AML-193 (cell line): ENCODE measurements at regions not wholly inside any gene's neighbourhood (a gene's known extent, or its start where the extent isn't known, plus 50 kb on each side); places are given as distances from the start of the nearest gene placed in this dataset.
"Not testable (repeated sequence)": the region's sequence is repeated elsewhere in the genome, so short reads cannot be mapped to it uniquely, and the experiment has no call there.

Experiments
- DNase-seq, 2 experiments: peaks; one replicate each; lab custom pipeline; 2025; lab: John Stamatoyannopoulos, UW

DNA sequence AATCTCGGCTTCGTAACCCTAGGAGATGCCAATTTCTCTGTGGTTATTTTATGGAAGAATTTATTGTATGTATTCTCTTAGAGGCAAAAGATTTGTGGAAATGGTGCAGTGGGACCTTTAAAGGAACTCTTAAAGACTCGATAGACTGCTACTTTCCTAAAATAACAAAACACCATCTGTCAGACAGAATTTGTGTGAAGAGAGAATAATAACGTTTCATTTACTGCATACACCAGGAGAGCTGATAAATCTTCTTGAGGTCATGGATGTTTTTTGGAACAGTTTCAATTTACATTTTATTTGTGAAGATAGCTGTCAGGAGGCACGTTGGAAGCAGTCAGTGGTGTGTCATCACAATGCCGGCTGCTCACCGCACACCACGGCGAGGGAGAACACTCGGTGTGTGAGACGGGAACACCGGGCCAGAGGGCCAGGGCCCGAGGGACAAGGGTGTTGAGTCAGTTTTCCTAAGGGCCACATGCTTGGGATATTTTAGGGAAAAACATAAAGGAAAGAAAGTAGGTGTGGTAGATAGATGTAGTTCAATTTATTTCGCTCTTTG lies 1681.0 kb upstream of the DDX18 start:
- DNase-seq = no peak

- DNase-seq = no peak
Observed at GRCh38 chr2:116141891-116142474, 1672.5 kb upstream of the DDX18 start.

GRCh38 chr2:116142644-116143227 lies 1671.8 kb upstream of the DDX18 start:
- DNase-seq = no peak

DNA sequence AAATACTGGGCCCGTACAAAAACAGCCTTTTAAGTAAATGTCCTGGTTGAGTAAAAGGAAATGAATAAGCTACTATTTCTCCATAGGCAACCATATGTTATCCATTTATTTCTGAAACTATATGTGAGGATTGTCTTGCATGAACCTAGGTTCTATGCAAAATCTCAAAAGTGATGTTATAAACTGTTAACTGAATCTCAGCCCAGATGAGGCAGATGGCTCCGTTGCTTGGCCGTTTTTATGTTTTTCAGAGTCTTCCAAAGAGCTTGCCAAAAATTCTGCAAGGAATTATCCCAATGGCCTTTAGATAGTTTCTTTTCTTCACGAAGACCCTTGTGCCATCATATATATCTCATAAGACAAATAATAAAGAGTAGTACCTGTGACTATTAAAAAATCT lies 1669.5 kb upstream of the DDX18 start:
- DNase-seq = no peak

- DNase-seq = no peak
Observed at GRCh38 chr2:116148361-116148760, 1666.1 kb upstream of the DDX18 start.

DNA sequence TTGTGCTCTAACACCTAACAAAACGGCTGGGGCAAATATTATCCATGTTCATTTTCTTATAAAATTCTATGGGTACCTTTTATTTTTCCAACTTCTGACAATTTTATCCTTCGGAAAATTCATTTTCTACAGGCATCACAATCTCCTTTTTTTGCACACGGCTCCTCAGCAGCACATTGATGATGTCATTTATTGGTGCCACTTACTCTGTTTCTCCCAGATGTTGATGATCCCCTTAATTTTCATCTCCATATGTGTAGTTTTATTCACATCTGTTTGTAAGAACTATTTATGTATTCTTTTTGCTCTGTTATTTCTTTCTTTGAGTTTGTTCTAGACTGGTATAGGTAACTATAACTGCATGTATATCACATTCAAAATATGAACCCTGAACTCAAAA lies 1660.8 kb upstream of the DDX18 start:
- DNase-seq = no peak

GRCh38 chr2:116160657-116161056 lies 1653.8 kb upstream of the DDX18 start:
- DNase-seq = no peak

DNA sequence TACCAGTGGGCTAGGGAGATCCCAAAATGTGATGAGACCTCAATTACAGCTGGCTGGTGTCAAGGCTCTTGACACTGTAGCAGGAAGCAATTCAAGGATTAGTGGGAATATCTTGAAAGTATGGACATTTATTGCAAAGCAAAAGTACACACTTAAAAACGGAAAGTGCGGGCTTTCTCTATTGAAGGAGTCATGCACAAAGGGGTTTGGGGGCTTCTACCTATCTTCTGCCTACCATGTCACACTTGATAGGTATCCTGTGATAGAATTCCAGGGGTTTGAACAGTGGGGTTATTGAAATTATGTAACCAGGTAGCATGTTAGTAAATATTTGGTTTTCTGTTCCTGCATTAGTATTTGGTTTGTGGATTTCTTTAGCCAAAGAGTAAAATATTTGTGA lies 1652.1 kb upstream of the DDX18 start:
- no peak for DNase-seq

- no peak for DNase-seq
Observed at GRCh38 chr2:116167107-116167506, 1647.4 kb upstream of the DDX18 start.

- DNase-seq = no peak
Observed at GRCh38 chr2:116180072-116180471, 1634.4 kb upstream of the DDX18 start.

GRCh38 chr2:116190684-116191083 lies 1623.8 kb upstream of the DDX18 start:
- not testable (repeated sequence) for DNase-seq

DNA sequence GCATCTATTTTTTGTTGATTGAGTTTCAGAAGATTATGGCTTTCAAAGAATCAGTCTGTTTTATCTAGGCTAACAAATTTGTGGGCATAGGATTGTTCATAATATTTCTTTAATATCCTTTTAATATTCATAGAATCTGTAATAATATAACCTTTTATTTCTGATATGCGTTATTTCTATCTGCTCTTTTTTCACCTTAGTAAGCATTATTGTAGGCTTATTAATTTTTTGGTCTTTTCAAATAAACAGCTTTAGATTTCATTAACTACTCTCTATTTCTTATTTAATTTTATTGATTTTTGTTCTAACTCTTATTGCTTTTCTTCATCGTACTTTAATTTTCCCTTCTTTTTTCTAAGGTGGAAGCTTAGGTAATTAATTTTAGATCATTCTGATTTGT lies 1614.4 kb upstream of the DDX18 start:
- no peak for DNase-seq

- DNase-seq = no peak
Observed at GRCh38 chr2:116211719-116212118, 1602.8 kb upstream of the DDX18 start.

DNA sequence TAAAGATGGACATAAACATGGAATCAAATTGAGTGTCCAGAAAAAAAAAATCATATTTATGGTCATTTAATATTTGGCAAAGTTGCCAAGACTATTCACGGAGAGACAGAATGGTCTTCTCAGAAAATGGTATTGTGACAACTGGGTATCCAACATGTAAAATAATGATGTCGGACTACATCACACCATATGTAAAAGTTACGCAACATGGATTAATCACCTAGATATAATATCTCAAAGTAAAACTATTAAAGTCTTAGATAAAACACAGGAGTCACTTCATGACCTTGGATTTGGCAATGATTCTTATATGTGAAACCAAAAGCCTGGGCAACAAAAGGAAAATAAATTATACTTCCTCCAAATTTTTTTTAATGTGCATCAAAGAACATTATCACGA lies 1591.7 kb upstream of the DDX18 start:
- no peak for DNase-seq

- no peak for DNase-seq
Observed at GRCh38 chr2:116223912-116224311, 1590.6 kb upstream of the DDX18 start.

DNA sequence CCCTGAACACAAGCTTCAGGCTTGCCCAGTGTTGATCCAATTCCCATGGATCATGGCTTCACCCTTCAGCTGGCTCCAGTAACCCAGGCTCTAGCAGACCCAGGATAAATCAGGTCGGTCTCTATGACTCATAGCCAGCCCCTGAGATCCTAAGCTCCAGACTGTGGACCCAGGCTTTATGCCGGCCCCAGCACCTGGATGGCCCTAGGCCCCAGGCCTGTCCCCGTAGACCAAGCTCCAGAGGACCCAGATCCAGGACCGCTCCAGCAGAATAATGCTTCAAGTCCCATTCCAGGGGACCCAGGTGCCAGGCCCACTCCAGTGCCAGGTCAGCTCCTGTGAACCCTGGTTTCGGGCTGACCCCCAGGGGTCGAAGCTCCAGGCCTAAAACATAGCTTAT lies 1589.9 kb upstream of the DDX18 start:
- no peak for DNase-seq

GRCh38 chr2:116238511-116238910 lies 1576.0 kb upstream of the DDX18 start:
- no peak for DNase-seq

GRCh38 chr2:116250376-116250775 lies 1564.1 kb upstream of the DDX18 start:
- DNase-seq = no peak

DNA sequence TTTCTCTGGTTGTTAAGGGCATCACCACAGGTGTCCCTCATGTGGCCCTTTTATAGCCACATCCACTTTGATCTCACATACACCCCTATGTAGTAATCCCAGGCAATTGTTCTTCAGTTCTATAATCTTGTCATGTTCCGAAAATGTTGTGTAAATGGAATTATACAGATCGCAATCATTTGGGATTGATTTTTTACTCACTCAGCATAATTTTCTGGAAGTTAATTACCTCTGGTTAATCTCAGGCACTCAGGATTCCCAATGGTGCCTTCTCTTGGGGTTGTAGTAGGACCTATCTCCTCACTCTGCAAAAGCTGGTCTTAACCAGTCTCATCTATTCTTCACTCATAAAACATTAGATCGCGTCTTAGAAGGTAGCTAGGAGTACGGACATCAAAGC lies 1549.6 kb upstream of the DDX18 start:
- no peak for DNase-seq

DNA sequence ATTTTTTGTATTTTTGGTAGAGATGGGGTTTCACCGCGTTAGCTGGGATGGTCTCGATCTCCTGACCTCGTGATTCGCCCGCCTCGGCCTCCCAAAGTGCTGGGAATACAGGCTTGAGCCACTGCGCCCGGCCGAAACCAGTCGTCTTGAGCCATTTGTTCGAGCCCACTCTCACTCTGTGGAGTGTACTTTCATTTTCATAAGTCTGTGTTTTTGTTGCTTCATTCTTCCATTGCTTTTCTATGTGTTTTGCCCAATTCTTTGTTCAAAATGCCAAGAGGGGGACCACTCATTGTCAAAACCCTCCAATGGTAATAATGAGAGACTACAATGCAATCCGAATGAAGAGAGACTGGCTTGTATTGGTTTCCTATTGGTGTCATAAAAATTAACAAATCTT lies 1545.5 kb upstream of the DDX18 start:
- DNase-seq = no peak

DNA sequence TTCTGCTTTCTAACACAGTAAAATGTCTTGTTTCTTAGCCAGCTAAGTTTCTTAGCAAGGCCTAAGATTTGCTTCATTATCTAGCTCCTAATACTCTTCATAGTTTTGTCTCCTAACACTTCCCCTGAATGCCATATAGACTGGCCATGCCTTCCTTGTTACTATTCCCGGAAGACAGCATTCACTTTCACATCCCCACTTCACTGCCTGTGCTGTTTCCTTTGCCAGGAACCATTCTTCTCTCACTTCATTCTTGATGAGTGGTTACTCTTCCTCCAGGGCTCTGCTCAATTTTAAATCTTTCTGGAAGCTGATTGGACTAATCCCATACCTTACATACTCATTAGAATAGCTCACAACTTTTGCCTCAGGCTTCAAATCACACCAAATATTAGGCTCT lies 1510.2 kb upstream of the DDX18 start:
- no peak for DNase-seq

DNA sequence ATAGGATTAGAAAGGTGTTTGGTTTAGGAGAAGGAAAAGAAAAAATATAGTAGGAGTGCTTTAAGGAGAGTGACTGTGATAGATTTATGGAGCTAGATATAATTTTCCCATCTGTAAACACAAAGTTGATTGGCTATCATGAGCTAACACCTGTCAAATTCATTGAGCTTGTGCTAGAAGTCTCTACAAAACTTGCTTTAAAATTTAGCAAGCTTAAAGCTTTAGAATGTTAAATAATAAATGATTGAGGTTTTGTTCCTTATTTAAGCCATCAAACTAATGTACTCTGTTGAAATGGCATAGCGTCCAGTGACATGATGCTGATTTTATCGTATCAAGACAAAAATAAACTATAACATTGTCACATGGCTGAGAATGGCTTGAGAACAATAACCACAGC lies 1497.4 kb upstream of the DDX18 start:
- no peak for DNase-seq

DNA sequence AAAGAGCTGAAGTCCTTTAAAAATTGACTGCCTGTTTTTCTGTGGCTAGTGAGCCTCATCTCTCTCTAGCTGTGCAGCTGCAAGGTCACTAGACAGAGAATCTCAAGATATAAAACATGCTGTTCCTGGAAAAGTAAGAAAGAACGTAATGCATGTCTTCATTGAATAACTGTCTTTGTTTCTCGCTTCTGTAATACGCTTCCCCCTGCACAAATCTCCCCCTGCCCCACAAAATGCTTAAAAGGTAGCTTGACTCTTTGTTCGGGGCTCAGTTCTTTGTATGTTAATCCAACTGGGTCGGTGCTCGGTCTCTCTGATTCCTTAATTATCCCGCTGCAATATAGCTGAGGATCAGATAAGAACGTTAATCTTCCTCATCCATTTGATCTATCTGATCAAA lies 1495.9 kb upstream of the DDX18 start:
- DNase-seq = not testable (repeated sequence)

DNA sequence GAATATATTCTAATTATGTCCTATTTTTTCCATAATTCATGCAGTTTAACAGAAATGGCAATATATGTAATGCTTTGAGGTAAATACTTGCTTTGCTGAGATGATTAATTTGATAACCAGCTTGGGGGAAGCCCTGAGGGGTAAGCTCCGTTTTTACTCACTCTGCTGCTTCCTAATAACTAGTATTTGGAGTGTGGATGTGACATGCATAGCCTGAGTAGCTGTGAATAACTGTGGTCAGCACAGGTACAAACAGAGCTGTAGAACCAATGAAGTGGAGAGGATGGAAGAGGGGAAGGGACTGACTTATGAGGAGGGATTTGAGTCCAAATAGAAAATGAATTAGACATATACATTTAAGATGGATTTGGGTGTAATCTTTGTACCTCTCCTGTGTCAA lies 1495.5 kb upstream of the DDX18 start:
- DNase-seq = no peak
